ENCODE measurements at regions not wholly inside any gene's neighbourhood (a gene's known extent, or its start where the extent isn't known, plus 50 kb on each side); places are given as distances from the start of the nearest gene placed in this dataset.

DNA sequence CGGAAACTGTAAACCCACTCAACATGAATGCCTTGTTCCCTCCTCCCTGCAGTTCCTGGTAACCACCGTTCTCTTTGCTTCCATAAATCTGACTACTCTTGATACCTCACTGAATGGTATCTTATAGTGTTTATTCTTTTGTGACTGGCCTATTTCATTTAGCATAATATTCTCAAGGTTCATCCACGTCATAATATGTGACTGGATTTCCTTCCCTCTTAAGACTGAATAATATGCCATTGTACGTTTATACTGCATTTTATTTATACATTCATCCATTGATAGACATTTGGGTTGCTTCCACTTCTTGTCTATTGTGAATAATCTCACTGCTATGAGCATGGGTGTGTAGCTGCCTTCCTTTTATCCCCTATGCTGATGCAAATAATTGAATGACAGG, 253.3 kb upstream of the SMARCA2 start:
- H3K27me3 ChIP-seq = no peaks in the 10 kb centered on the region
- no peak overlapping the region for H3K4me3 ChIP-seq
- intact Hi-C loops (cut with DNase I; ENCODE audit: low total_unique reads) = no loop called here
- TF ChIP-seq, protein P1, sequence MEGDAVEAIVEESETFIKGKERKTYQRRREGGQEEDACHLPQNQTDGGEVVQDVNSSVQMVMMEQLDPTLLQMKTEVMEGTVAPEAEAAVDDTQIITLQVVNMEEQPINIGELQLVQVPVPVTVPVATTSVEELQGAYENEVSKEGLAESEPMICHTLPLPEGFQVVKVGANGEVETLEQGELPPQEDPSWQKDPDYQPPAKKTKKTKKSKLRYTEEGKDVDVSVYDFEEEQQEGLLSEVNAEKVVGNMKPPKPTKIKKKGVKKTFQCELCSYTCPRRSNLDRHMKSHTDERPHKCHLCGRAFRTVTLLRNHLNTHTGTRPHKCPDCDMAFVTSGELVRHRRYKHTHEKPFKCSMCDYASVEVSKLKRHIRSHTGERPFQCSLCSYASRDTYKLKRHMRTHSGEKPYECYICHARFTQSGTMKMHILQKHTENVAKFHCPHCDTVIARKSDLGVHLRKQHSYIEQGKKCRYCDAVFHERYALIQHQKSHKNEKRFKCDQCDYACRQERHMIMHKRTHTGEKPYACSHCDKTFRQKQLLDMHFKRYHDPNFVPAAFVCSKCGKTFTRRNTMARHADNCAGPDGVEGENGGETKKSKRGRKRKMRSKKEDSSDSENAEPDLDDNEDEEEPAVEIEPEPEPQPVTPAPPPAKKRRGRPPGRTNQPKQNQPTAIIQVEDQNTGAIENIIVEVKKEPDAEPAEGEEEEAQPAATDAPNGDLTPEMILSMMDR (IDR thresholded peaks at IDR 0.05) = no peak
- DNase-seq = no peak
- H3K36me3 ChIP-seq = no peaks in the 10 kb centered on the region
- H3K9me3 ChIP-seq = no peaks in the 10 kb centered on the region
- no peak overlapping the region for H3K27ac ChIP-seq
- H3K4me1 ChIP-seq = no peaks in the 10 kb centered on the region

DNA sequence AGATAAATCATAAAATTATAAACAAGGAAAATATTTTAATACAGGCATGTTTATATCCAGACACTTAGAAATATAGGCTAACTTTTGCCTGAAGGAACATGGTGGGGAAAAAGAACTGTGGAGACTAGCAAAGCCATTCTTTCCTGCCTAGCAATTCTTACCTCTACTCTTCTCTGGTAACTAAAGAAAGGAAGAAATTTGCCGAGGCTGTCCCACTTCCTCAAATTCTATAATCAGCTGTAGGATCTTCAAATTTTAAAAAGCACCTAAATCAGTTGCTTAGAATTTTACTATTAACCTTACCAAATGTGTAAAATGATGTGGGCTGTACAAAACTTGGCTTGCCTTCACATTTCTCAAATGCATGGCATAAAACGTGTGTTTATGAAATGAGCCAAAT, 249.1 kb upstream of the SMARCA2 start:
- no peaks in the 10 kb centered on the region for H3K9me3 ChIP-seq
- H3K4me1 ChIP-seq = no peaks in the 10 kb centered on the region
- no peaks in the 10 kb centered on the region for H3K27me3 ChIP-seq
- no peak overlapping the region for H3K4me3 ChIP-seq
- H3K36me3 ChIP-seq = no peaks in the 10 kb centered on the region
- intact Hi-C loops (cut with DNase I; ENCODE audit: low total_unique reads) = no loop called here
- TF ChIP-seq, protein P1 (IDR thresholded peaks at IDR 0.05) = no peak
- no peak overlapping the region for H3K27ac ChIP-seq
- no peak for DNase-seq

DNA sequence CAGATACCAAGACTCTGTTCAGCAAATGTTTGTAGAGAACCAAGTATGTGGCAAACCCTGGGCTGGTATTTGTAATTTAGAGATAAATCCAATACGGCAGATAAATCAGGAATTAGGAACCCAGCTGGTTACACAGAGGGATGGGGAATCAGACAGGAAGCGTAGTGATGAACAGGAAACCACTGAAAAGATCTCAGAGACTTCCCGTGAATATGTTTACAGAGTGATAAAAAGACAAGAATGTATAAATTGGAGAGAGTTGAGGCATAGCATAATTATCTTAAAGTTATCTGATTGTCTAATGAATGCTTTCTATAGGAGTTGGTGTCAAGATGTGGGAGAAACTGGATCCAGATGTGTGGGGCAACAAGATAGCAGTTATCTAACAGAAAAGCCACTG, 246.6 kb upstream of the SMARCA2 start:
- no peak for DNase-seq
- Histone ChIP-seq H3K27ac (no peak overlapping the region), H3K36me3 (no peaks in the 10 kb centered on the region), H3K4me3 (no peak overlapping the region), H3K4me1 (no peaks in the 10 kb centered on the region), H3K9me3 (peaks cover 0 to 6% (median 0%) of the 10 kb centered on the region in 3 donors), H3K27me3 (no peaks in the 10 kb centered on the region)
- intact Hi-C loops (cut with DNase I; ENCODE audit: low total_unique reads) = no loop called here
- TF ChIP-seq, protein P1 (IDR thresholded peaks at IDR 0.05) = no peak

DNA sequence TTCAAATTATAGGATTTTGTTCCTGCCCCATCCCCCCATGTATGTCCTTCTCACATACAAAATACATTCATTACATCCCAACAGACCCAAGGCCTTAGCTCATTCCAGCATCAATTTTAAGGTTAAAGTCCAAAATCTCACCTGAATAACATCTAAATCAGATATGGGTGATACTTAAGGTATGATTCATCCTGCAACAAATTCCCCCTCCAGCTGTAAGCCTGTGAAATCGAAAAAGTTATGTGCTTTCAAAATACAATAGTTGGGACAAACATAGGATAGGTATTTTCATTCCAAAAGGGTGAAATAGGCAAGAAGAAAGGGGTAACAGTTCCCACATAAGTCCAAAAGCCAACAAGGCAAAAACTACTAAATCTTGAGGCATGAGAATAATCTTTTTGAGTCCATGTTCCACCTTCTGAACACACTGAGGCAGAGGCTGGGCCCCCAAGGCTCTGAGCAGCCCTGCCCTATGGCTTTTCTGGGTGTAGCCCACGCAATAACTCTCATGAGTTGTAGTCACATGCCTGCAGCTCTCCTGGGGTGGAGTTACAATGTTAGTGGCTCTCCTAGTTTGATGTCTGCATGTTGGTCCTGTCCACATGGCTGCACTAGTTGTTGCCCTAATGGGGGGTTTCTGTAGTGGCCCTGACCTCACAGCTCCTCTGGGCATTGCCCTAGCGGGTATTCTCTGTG, 243.9 kb upstream of the SMARCA2 start:
- no peaks in the 10 kb centered on the region for H3K27me3 ChIP-seq
- H3K4me3 ChIP-seq = no peak overlapping the region
- H3K27ac ChIP-seq = no peak overlapping the region
- H3K4me1 ChIP-seq = no peaks in the 10 kb centered on the region
- intact Hi-C loops (cut with DNase I; ENCODE audit: low total_unique reads) = no loop called here
- TF ChIP-seq, protein P1 (IDR thresholded peaks at IDR 0.05) = no peak
- no peak for DNase-seq
- no peaks in the 10 kb centered on the region for H3K36me3 ChIP-seq
- H3K9me3 ChIP-seq = peaks cover 0 to 6% (median 0%) of the 10 kb centered on the region in 3 donors

DNA sequence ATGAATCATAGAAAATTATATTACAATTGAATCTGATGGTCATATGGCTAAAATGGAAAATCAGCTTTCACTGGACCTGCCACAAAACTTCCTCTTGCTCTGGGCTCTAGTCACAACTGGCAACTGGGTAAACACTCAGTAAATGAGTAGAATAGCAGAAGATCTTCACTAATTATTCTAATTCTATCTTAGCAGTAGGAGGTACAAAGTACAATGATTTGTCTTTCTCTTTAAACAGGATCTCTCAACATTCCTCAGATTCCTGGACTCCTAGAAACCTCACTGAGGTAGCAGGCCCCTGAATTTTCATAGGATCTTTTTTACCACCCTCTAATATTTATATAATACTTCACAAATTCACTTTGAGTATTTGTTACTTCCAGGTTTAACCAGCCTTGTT, 239.9 kb upstream of the SMARCA2 start:
- no peak overlapping the region for H3K4me3 ChIP-seq
- intact Hi-C loops (cut with DNase I; ENCODE audit: low total_unique reads) = no loop called here
- DNase-seq = no peak
- no peaks in the 10 kb centered on the region for H3K27me3 ChIP-seq
- H3K36me3 ChIP-seq = no peaks in the 10 kb centered on the region
- no peak overlapping the region for H3K27ac ChIP-seq
- H3K4me1 ChIP-seq = no peaks in the 10 kb centered on the region
- TF ChIP-seq, protein P1 (IDR thresholded peaks at IDR 0.05) = no peak
- H3K9me3 ChIP-seq = peaks cover 0 to 6% (median 0%) of the 10 kb centered on the region in 3 donors

DNA sequence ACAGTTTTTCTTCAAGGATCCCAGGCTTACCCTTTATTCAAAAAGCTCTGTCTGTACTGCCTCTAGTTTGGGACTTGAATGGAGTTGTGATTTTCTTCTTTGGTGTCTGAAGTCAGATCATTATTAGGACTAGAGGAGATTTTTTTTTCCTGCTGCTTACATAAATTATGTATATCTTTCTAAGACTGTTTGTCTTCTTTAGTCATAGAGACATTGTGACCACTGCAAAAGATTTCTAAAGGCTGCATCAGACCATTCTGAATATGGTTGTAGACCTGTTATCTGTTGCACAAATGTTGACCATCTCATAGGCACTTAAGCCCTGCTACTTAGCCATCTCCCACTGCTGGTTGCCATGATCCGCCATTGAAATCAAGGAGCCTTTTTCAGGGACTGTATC, 238.5 kb upstream of the SMARCA2 start:
- no peaks in the 10 kb centered on the region for H3K4me1 ChIP-seq
- no peak for DNase-seq
- no peaks in the 10 kb centered on the region for H3K36me3 ChIP-seq
- intact Hi-C loops (cut with DNase I; ENCODE audit: low total_unique reads) = no loop called here
- peaks cover 0 to 2% (median 0%) of the 10 kb centered on the region in 3 donors for H3K9me3 ChIP-seq
- no peak overlapping the region for H3K4me3 ChIP-seq
- no peak overlapping the region for H3K27ac ChIP-seq
- H3K27me3 ChIP-seq = no peaks in the 10 kb centered on the region
- TF ChIP-seq, protein P1 (IDR thresholded peaks at IDR 0.05) = no peak
